Heart left ventricle (tissue), 13 donors: ENCODE measurements at regions not wholly inside any gene's neighbourhood (a gene's known extent, or its start where the extent isn't known, plus 50 kb on each side); places are given as distances from the start of the nearest gene placed in this dataset.

Source experiments
- CTCF ChIP-seq, 12 donors: fragments of 200-600 bp; sonication (generic) in 4 of 12; IDR thresholded peaks; one replicate each; pipeline versions ENCODE4 v1.5.0 to v1.8.0; 2018 to 2022; ENCODE audit warnings: antibody characterized with exemption in 12 of 12, mild to moderate bottlenecking in 5 of 12
- POLR2A ChIP-seq, 2 donors: fragments of 450-650 bp; IDR thresholded peaks; one replicate each; pipeline ENCODE4 v1.6.1; 2017; ENCODE audit warnings: antibody characterized with exemption in 2 of 2, mild to moderate bottlenecking in 2 of 2, moderate library complexity in 2 of 2
- donor health status: ischemic (EF 13 %, LVEDD 7.1; RV severe dilation, severe dysfunction).
- donor health status: DM: no; HTN: yes; CAD: no.
- donor health status: DM: no; HTN: no; CAD: no.
- donor health status: ischemic (EF 25% LVEDD 6.9; RV normal size, moderate dysfunction).
- donor health status: ischemic (EF 25% LVEDD 5.7; RV mildly dilated, moderate dysfunction).
- donor health status: ischemic (EF 35%, LVEDD 5.7; RV mildly dilated, moderate dysfunction).
- donor health status: nonischemic (EF 11% LVEDD 7.7; RV severe dilation, severe dysfunction).
- donor health status: DM: yes; HTN: yes; CAD: no.
- donor health status: PGD.
- donor health status: ischemic (EF 29% LVEDD 5.4; RV normal size, mild dysfunction).
- donor health status: nonischemic (EF 23%, LVEDD 6.1; RV moderate dilation, normal function).

- TF ChIP-seq CTCF (IDR thresholded peaks at IDR 0.05) (no peak), POLR2A (IDR thresholded peaks at IDR 0.05) (no peak)
Observed at GRCh38 chr14:38046160-38046559, 161.5 kb upstream of the SSTR1 start.
